ENCODE measurements at regions not wholly inside any gene's neighbourhood (a gene's known extent, or its start where the extent isn't known, plus 50 kb on each side); places are given as distances from the start of the nearest gene placed in this dataset.

DNA sequence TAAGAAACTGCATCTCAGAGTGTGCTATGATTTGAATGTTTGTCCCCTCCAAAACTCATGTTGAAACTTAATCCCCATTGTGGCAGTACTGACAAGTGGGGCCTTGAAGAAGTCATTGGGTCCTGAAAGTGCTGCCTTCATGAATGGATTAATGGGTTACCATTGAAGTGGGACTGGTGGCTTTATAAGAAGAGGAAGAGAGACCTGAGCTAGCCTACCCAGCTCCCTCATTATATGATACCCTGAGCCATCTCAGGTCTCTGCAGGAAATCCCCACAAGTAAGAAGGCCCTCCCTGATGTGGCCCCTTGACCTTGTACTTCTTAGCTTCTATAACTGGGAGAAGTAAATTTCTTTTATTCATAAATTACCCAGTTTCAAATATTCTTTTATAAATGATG lies 526.8 kb downstream of the XIRP2 start:
- no peak for DNase-seq

DNA sequence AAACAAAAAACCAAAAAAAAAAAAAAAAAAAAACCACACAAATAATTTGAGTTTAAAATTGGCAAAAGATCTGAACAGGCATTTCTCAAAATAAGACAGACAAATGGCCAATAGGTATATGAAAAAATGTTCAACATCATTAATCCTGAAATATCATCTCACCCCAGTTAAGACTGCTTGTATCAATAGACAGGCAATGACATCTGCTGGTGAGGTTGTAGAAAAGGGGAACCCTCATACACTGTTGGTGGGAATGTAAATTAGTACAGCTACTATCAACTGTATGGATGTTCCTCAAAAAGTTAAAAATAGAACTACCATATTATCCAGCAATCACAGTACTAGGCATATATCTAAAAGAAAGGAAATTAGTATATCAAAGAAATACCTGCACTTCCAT lies 523.1 kb downstream of the XIRP2 start:
- DNase-seq: no peak

DNA sequence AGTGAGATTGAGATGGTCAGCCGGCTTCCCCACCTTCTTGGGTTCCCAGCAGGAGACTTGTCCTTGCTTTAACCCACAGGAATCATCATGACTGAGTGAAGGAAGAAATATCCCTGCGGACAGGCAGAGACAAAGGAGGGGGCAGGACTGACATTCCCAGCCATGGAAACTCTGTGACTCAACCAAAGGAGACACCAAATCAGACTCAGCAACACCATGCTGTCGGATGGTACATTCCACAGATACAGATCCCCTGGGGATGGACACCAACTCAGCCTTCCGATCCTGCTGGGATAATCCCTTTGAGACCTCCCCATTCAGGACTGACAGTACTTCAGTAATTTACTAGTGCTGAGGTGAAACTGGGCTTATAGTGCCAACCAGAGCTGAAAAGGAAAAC lies 518.3 kb downstream of the XIRP2 start:
- DNase-seq: no peak

DNA sequence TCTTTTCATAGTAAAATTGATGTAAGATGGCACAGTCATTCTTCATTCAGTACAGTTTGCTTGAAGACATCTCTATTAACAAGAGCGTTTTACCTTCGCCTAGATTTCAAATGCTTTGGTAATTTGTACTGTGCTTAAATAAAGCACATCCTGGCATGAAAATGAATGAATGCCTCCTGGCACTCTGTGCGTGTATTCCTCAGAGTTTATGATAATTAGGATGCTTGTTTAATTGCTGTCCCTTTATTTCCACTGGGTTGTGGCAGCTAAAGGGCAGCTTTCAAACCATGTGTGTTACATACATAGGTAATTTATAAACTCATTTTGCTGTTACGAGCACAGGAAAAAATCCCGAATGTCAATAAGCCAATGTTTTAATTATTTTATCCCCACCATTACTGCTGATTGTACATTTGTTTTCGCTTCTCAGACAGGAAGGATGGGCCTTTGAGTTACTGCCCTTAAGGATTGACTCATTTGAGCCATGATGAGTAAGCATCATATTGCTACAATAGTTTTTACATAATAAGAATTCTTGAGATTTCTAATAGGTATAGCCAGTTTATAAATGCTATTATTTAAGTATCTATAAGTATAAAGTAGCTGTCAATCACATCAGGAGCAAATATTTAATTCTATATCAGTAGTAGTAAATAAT lies 516.5 kb downstream of the XIRP2 start:
- DNase-seq: no peak

DNA sequence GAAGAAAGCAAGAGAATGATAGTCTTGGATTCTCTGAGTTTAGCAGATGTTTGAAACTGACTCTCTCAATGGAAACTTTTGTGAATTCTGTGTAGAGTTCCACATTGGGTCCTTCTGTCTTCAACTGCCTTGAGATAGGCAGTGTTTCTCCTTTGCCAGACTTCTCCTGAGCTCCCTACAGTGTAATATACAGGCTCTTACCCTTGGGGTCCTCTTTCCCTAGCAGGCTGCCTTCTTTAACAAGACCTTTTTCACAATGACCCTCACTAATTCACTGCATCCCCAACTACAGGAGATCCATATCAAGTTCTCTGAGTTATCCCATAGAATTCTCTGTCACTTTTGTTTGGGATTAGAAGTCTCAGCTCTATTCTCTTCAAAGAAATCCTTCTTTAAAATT lies 513.0 kb downstream of the XIRP2 start:
- DNase-seq: no peak

DNA sequence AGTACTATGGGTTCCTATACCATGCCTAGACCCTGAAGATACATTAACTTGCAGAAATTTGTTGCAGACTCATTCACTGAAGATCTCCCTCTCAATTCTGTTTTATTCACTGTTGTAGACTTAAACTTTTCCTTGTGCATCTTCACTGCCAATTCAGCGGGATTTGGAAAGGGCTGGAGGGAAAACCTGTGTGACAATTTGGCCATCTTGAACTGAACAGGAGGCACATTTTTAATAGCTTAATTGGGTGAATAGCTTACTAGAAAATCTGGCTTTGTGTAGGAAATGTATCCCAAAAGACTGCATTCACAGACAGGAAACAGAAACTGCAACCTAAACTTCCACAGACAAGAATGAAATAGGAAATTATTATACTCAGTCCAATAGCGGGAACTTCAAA lies 512.3 kb downstream of the XIRP2 start:
- no peak for DNase-seq

DNA sequence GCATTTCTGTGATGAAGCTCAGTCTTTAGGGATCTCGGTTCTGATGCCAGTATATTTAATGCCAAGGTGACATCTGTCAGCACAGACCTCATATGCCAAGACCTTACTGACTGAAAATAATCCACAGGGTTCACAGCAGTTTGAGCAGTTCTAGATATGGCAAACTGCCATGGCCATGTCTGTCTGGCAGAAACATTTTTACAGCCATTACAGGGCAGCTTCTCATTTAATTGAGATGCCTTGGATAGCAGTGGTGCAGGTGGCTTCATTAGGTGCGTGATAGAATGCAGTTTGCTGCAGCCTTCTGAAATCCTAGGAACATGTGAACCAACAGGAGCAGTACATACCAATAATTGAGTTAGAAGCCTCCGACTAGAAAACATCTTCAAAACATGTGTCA lies 510.6 kb downstream of the XIRP2 start:
- no peak for DNase-seq

DNA sequence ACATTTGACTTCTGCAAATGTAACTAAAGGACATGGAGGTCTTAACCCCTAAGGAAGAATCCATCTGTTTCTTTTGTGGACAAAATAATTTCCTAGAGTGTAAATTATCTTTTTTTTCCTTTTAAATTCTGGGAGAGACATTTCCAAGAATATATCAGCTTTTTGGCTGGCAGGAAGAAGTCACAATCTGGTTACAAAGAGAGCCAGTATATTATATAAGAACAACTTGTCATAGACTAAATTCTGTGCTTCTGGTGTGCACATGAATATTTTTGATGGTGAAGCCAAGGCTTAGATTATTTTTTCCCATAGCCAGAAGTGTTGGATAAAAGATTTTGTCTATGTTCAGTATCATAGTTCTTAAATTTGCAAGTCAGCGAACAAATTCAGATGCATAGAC lies 500.6 kb downstream of the XIRP2 start:
- no peak for DNase-seq

DNA sequence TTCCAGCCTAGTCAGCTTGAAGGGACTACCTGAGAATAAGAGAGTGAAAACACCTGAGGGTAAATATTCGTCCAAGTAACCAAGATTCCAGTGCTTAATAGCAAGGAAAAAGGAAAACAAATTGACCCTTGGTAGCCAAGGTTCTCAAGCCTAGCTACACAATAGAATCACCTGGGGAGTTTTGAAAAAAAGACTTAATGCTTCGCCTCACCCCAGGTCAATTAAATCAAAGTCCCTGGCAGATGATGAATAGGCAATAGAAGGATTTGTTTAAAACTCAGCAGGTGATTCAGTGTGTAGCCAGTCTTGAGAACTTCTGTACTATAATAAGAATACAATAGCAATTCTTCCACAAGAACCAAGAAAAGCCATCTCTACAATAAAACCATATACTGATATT lies 500.2 kb downstream of the XIRP2 start:
- no peak for DNase-seq

DNA sequence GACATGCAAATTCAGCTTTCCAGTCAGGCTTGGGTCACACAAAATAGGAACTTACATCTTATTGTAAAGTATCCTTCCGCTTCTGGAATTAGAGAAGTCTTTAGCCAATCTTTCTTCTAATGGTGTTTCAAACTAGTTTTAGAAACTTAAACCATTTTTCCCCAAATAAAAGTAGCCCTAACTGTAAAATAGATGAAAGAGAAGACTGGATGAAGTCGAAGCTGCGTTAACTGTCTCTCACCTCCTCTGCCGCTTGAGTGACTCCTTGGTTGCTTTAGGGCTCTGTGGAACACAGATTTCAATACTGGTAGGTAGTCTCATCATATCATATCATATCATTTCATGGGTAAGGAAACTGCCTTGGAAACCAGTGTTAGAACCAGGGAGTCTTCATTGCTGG lies 498.4 kb downstream of the XIRP2 start:
- DNase-seq: no peak

DNA sequence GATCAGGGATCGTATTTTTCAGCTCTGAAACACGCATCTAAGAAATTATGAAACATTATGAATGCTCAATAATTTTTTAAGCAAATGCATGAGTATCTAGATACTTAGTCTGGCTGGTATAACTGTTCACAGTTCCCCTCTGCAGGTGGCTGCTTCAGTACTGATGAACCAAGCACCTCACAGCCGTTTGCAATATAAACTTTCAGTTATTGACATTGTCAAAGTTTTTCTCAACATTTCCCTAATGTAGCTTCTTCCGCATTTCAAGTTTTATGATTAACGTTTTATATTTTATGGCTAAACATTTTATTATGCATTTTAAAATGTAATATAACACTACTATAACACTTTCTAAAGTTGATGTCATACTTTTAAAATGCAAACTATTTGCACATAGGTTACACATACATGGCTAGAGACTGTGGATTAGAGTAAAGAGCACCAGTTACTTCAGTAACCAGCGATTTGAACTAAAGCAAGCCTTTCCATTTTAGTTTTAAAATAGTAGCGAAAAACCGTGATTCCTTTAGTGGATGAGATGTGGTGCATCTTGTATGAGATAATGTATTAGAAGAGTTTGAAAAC lies 495.4 kb downstream of the XIRP2 start:
- DNase-seq: no peak

DNA sequence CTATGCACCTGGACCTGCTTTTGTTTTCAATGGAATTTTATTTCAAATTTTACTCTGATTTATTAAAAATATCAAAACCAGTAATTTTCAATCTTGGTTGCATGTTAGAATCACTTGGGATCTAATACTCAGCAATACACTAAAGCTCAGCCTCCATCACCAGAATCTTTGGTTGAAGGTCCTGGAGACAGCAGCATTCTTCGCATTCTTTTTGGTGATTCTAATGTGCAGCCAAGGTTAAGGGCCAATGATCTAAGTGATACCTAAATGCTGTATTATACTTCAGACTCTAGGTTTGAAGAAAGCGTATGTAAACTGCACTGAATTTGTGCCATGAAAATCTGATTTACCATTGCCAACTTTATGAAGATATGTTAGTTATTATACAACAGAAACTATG lies 493.1 kb downstream of the XIRP2 start:
- no peak for DNase-seq

DNA sequence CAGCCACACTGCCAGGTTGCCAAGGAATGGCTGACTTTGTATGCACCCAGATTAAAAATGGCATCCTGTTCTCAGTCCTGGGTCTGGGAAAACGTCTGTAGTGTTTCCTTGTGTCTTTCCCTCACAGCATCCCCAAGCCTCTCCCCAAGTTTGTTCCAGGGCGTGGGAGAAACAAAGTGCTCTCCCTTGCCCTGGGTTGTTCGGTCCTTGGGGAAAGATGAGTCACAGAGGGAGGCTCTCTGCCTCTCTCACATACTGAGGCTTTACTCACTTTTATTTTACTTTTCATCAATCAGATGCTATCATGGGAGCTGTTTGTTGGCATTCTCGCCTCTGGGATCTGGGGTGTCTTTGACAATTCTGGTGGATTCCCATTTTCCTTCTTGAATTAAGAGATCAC lies 492.3 kb downstream of the XIRP2 start:
- DNase-seq: no peak

DNA sequence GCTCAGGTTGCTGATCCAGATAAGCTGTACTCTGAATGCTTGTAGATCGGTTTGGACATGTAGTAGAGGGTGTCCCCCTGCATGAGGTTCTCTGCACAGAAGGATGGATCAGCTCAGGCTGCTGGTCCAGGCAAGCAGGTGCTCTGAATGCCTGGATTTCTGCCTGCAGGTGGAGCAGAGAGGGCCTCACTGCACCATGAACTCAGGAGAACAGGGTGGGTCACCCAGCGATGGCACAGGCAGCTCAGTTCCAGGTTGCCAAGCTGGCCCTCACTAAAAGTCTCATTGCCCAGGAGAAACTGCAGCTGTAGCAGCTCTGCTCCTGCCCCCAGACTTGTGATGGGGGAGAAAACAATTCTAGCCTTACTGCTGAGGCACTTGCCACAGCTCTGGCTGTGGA lies 491.8 kb downstream of the XIRP2 start:
- no peak for DNase-seq

DNA sequence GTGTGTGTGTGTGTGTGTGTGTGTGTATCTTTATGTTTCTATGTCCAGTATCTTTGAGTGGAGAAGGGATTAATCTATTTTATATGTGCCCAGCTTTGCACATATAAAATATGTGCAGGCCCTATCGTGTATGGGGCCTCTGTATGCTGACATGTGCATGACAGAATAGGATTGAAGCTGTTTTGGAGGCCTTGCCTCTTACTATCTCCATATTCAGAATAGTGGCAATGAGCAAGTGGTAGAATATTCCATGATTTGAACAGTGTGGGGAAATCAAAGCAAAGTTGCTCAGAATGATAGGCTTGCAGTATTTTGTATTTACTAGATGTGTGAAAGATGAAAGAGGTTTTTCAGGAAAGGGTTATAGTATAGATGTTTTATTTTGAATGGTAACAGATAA lies 480.8 kb downstream of the XIRP2 start:
- no peak for DNase-seq

DNA sequence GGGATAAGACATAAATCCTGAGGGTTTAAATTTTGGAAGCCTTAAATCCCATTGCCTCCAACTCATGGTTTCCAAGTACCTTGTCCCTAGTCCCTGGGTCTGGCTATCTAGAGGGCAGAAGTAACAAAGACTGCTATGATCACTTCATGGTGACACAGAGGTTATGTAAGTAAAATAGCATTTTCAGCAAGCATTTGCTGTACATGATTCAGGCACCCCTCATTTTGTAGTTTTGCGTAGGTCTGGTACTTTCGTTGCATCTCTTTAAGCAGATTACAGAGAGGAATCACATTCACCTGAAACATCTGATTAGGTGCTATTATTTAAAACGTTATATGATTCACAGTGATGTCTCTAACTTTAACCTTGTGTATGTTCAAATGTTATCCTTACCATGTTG lies 480.1 kb downstream of the XIRP2 start:
- DNase-seq: no peak

DNA sequence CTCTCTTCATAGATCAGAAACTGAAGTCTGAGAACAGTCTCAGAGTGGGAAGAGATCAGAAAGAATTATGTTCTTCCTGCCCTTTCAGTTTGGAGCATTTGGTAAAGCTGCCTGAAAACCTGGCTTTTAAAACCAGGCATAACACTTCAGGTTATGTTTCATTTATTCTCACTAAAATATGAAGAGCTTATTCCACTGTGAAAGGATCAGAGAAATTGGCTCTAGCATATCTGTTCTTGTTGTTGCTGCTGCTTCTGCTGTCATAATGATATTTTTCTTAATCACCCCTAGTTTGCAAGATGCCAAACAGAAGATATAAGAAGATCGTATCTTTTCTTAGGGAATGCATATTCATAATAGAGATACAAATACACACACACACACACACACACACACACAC lies 476.9 kb downstream of the XIRP2 start:
- no peak for DNase-seq

DNA sequence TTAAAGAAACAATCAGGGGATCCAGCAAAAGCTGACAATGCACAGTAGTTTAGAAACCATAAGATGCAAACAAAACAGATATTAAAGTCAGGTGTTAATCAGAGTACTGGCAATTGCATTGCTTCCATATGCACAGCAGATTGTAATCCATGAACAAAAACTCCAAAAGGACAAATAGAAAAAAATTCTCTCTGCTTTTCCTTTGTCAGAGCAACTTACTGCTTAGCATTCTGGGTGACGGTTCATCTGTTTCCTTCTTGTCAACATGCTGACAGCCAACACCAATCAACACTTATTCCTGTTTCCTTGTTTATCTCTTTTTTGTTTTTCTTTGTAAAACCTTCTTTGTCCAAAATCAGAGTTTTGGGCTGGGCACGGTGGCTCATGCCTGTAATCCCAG lies 473.1 kb downstream of the XIRP2 start:
- no peak for DNase-seq

DNA sequence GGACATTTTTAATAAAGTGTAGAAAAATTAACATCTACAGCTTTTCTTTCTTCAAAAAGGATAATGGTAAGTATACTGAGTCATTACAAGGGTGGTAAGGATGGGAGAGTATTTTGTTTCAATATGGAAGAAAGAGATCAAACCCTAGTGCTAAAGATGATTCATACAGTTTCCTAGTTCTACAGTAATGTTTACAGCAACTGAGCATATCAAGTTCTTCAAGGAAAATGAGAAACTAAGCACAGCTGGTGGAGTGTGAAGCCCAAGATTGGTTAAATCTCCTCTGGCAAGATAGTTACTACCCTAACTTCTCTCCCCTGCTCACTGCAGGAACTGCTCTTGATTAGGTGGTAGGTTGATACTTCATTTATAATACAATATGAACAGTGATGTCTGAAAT lies 467.5 kb downstream of the XIRP2 start:
- DNase-seq: no peak

DNA sequence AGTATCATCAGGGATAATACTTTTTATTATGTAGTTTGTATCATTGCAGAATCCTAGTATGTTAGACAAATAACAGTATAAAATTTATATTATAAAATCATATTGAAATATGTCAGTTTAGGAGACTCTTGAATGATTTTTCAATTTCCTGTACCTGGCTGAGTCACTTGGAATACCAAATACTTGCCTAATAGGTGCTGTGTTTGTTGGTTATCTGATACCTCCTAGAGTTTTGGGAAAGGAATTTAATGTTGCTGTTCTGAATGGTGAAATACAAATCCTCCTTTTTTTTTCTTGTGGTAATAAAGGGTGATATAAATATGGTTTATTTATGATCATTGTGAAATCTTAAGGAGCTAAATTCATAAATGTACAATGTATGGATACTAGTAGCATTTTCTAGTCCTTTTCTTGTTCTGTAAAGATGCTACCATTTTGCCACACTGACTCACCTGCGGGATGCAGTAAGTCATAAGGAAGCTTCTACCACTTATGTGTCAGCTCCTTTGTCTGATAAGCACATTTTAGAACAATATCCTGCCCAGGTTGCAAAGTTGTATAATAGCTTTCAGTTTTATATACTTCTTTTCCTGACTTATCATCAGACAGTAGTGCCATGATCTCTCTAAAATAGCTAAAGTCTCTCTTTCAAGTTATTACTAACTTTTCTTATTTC lies 465.5 kb downstream of the XIRP2 start:
- no peak for DNase-seq

DNA sequence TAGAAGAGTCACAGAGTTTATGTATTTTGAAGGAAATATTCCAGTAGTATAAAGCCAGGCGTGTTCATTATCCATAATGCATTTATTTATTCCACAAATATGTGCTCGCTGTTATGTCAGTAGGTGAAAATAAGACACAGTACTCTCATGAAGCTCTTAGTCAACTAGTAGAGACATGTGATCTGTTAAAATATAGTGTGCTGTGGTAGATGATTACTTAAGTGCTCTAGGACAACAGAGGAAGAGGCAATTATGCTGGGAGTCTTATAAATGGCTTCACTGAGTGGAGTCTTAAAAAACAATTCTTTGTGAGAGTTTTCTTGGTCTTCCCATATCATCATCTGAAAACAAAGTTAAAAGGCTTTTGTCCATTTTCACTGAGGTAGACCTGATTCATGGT lies 457.3 kb downstream of the XIRP2 start:
- DNase-seq: no peak

DNA sequence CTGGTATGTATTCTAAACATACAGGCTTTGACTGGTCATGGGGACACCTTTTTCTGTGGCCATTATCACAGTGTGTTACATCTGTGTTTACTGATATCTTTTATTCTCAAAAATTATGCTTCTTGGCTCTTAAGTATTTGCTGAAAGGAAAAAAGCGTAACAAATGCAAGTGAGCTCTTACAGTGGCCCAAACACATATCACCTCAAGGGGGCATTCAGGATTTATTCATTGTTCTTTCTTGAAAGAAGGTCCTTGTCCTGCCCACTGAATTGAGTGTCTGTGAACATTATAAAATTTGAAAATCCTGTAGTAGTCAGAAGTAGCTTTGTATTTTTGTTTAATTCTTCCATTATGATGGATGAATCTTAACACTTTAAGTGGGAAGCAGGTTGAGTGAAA lies 454.5 kb downstream of the XIRP2 start:
- DNase-seq: no peak

DNA sequence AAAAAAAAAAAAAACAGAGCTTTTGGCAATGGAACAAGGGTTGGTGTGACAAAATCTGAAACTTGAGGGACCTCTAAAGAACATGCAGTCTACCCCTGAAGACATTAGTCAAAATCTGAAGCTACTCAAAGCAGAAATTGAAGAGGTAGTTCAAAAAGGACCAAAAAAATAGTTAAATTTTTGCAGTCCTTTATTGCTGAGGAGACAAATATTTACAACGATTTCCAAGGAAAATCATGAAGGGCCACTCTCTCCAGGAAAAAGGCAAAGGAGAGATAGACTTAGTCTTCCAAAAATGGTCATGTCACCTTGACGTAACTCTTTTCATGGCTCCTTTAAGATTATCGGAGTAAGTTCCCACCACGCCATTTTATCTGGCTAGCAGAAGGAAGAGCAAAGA lies 452.0 kb downstream of the XIRP2 start:
- DNase-seq: no peak

DNA sequence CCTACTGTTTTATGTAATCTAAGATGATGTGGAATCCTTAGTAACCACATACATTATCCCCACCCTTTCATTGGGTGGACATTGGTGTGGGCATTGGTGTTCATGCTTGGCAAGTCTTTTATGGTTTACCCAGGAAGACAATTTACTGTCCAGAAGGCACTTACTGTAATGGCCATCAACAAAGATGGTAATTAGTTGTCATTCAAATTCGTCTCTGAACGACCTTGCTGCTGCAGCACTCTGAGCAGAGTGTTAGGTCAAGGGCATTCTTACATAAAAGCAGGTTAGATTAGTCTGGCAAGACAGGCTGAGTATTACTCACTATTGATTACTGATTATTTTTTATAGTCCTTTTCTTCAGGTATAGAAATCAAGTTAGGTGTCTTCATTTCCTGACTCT lies 447.9 kb downstream of the XIRP2 start:
- no peak for DNase-seq

DNA sequence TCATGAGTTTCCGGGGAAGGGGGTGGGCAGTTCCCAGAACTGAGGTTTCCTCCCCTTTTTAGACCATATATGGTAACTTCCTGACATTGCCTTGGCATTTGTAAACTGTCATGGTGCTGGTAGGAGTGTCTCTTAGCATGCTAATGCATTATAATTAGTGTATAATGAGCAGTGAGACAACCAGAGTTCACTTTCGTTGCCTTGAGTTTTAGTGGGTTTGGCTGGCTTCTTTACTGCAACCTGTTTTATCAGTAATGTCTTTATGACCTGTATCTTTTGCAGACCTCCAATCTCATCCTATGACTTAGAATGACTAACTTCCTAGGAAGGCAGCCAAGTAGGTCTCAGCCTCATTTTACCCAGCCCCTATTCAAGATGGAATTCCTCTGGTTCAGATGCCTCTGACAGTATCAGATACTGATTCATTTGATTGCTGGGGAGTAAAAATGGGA lies 447.3 kb downstream of the XIRP2 start:
- DNase-seq: no peak

Data from activated T-cell treated with anti-CD3 and anti-CD28 coated beads, Interleukin-2, amount 50 U/mL, for 48 hours (primary cell).